ENCODE measurements at regions not wholly inside any gene's neighbourhood (a gene's known extent, or its start where the extent isn't known, plus 50 kb on each side); places are given as distances from the start of the nearest gene placed in this dataset.
"Not testable (repeated sequence)": the region's sequence is repeated elsewhere in the genome, so short reads cannot be mapped to it uniquely, and the experiment has no call there.

DNA sequence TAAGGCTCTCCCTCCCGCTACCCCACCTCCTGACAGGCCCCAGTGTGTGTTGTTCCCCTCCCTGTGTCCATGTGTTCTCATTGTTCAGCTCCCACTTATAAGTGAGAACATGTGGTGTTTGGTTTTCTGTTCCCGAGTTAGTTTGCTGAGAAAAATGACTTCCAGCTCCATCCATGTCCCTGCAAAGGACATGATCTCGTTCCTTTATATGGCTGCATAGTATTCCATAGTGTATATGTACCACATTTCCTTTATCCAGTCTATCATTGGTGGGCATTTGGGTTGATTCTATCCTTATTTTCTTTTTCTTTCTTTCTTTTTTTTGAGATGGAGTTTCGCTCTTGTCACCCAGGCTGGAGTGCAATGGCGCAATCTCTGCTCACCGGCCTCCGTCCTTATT lies 57.8 kb upstream of the RASSF3 start:
- not testable (repeated sequence) for H3K4me3 ChIP-seq (ENCODE audit: low read depth, low read length); H3K27ac ChIP-seq (ENCODE audit: low read depth, low read length); H3K4me1 ChIP-seq (ENCODE audit: control insufficient read depth, insufficient read depth, low read length); H3K9ac ChIP-seq (ENCODE audit: low read depth, low read length); H3K9me3 ChIP-seq (ENCODE audit: control insufficient read depth, insufficient read depth, low read length); H3K27me3 ChIP-seq (ENCODE audit: control insufficient read depth, insufficient read depth, low read length); H3K36me3 ChIP-seq (ENCODE audit: control insufficient read depth, insufficient read depth, low read length)

GRCh38 chr12:64553689-64554088 lies 56.6 kb upstream of the RASSF3 start:
- H3K9ac ChIP-seq (ENCODE audit: low read depth, low read length); H3K27ac ChIP-seq (ENCODE audit: low read depth, low read length); H3K9me3 ChIP-seq (ENCODE audit: control insufficient read depth, insufficient read depth, low read length): not testable (repeated sequence)

DNA sequence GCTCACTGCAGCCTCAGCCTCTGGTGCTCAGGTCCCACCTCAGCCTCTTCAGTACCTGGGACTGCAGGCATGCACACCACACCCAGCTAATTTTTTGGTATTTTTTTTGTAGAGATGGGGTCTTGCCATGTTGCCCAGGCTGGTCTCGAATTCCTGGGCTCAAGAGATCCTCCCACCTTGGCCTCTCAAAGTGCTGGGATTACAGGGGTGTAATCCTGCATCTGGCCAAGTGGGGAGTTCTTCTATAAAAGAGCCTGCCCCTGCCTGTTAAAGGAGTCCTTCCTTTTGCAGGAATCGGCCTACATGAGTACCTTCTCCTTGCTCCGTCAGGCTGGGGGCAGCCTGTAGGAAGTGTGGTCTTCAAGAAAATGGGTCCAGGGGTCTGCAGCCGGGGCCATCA lies 54.1 kb upstream of the RASSF3 start:
- Histone ChIP-seq H3K27me3 (ENCODE audit: control insufficient read depth, insufficient read depth, low read length) (no peaks in the 10 kb centered on the region), H3K4me3 (ENCODE audit: low read depth, low read length) (no peak overlapping the region), H3K27ac (ENCODE audit: low read depth, low read length) (no peak overlapping the region), H3K9me3 (ENCODE audit: control insufficient read depth, insufficient read depth, low read length) (no peaks in the 10 kb centered on the region), H3K36me3 (ENCODE audit: control insufficient read depth, insufficient read depth, low read length) (no peaks in the 10 kb centered on the region), H3K4me1 (ENCODE audit: control insufficient read depth, insufficient read depth, low read length) (peaks cover 9% of the 10 kb centered on the region), H3K9ac (ENCODE audit: low read depth, low read length) (no peak overlapping the region)

More at GRCh38 chr12:64553689-64554088, 56.6 kb upstream of the RASSF3 start:
- H3K4me3 ChIP-seq (ENCODE audit: low read depth, low read length); H3K27me3 ChIP-seq (ENCODE audit: control insufficient read depth, insufficient read depth, low read length); H3K36me3 ChIP-seq (ENCODE audit: control insufficient read depth, insufficient read depth, low read length); H3K4me1 ChIP-seq (ENCODE audit: control insufficient read depth, insufficient read depth, low read length): not testable (repeated sequence)

GRCh38 chr12:64558754-64559153 lies 51.5 kb upstream of the RASSF3 start:
- Histone ChIP-seq H3K9me3 (ENCODE audit: control insufficient read depth, insufficient read depth, low read length) (no peaks in the 10 kb centered on the region), H3K27ac (ENCODE audit: low read depth, low read length) (no peak overlapping the region), H3K27me3 (ENCODE audit: control insufficient read depth, insufficient read depth, low read length) (no peaks in the 10 kb centered on the region), H3K36me3 (ENCODE audit: control insufficient read depth, insufficient read depth, low read length) (no peaks in the 10 kb centered on the region), H3K4me1 (ENCODE audit: control insufficient read depth, insufficient read depth, low read length) (peaks cover 12% of the 10 kb centered on the region), H3K4me3 (ENCODE audit: low read depth, low read length) (no peak overlapping the region), H3K9ac (ENCODE audit: low read depth, low read length) (no peak overlapping the region)

DNA sequence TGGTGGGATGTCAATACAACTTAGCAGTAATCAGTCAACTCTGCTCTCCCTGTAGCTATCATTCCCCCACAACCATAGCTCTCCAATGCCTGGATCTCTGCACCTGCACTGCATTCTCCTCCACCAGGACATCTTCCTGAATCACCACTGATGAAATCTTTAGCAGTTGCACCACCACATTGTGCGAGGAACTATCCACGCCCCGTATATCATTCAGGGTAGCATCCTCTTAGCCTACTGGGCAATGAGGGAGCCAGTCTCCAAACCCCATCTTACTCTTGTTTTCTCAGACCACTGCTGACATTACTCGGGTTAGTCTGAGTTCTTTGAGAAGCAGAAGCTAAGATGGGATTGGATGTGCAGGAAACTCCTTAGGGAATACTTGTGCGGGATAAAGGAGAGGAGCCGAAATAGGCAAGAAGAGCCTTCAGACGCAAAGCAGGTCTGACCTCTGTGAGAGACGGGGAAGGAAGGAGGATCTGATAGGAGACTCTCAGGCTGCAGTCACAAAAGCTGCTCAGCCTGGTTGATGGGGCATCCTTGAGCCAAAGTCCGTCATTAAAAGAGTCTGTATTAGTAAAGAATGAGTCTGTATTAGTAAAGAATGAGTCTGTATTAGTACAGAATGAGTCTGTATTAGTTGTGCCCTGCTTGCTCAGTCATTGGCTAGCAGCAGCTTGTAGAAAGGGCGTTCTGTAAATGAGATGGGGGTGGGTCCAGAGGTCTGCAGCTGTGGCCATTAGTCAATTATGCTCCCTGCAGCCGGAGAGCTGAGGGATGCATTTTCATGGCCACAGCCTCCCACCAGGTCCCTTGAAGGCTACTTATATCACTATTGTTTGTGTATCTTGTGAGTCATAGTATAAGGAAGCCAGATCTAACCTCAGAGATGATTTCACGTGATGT lies 49.6 kb upstream of the RASSF3 start:
- Histone ChIP-seq H3K27me3 (ENCODE audit: control insufficient read depth, insufficient read depth, low read length) (no peaks in the 10 kb centered on the region), H3K4me1 (ENCODE audit: control insufficient read depth, insufficient read depth, low read length) (peaks cover 12% of the 10 kb centered on the region), H3K9me3 (ENCODE audit: control insufficient read depth, insufficient read depth, low read length) (no peaks in the 10 kb centered on the region), H3K9ac (ENCODE audit: low read depth, low read length) (no peak overlapping the region), H3K27ac (ENCODE audit: low read depth, low read length) (peak overlapping the region; percentile 29), H3K36me3 (ENCODE audit: control insufficient read depth, insufficient read depth, low read length) (no peaks in the 10 kb centered on the region), H3K4me3 (ENCODE audit: low read depth, low read length) (no peak overlapping the region)

Measured in HUES48 (cell line).